ENCODE measurements at regions not wholly inside any gene's neighbourhood (a gene's known extent, or its start where the extent isn't known, plus 50 kb on each side); places are given as distances from the start of the nearest gene placed in this dataset.

DNA sequence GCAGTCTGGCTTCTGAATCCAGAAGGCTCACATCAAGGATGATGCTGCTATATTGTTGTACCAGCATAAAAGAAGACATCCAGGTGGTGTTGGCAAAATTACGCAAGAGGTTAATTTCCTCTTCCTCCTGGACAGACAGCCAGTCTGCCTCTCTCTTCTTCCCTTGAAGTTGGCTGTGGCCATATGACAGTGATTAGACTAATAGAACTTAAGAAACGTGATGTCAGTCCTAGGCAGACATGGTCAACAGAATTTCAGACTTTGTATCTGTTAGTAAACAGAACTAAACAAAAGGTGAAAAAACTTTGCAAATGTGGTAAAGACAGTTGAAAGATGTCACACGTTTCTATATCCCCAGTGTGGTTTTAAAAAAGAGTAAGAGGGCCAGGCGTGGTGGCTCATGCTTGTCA, 465.2 kb upstream of the NR2F2 start:
- TF ChIP-seq, protein P1, sequence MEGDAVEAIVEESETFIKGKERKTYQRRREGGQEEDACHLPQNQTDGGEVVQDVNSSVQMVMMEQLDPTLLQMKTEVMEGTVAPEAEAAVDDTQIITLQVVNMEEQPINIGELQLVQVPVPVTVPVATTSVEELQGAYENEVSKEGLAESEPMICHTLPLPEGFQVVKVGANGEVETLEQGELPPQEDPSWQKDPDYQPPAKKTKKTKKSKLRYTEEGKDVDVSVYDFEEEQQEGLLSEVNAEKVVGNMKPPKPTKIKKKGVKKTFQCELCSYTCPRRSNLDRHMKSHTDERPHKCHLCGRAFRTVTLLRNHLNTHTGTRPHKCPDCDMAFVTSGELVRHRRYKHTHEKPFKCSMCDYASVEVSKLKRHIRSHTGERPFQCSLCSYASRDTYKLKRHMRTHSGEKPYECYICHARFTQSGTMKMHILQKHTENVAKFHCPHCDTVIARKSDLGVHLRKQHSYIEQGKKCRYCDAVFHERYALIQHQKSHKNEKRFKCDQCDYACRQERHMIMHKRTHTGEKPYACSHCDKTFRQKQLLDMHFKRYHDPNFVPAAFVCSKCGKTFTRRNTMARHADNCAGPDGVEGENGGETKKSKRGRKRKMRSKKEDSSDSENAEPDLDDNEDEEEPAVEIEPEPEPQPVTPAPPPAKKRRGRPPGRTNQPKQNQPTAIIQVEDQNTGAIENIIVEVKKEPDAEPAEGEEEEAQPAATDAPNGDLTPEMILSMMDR (IDR thresholded peaks at IDR 0.05; ENCODE audit: low read depth, low read length, poor library complexity, severe bottlenecking), result no peak
- TF ChIP-seq EZH2phosphoT487 (IDR thresholded peaks at IDR 0.05; ENCODE audit: borderline replicate concordance, low read length), result no peak

All from DOHH2 (cell line).